Stimulated activated CD4-positive, alpha-beta T cell treated with anti-CD3 and anti-CD28 coated beads, Interleukin-4, amount 100 ng/mL, for 24 hours (primary cell): ENCODE measurements at regions not wholly inside any gene's neighbourhood (a gene's known extent, or its start where the extent isn't known, plus 50 kb on each side); places are given as distances from the start of the nearest gene placed in this dataset.

Source experiments
- DNase-seq: peaks from one replicate; pipeline ENCODE4 v3.0.0-alpha.2; 2020

- DNase-seq, result no peak
Observed at GRCh38 chr4:178309890-178310289, 867.7 kb upstream of the AGA start.

DNA sequence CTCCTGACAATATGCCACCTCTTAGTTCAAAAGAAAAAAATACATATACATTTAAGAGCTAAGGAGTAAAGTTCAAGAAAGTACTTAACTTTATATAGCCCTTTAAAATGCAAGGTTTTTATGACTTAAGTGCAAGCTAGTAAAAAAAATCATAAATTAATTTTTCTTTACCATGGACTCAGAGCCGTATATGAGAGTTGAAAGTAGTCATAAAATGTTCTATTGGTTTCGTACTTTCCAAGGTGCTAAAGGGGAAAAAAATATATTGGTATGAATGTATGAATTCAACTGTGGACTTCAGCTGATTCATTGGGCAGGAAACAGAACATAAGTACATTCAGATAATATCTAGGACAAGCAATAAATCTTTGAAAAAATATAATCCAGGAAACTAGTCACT, 869.8 kb upstream of the AGA start:
- no peak for DNase-seq

DNA sequence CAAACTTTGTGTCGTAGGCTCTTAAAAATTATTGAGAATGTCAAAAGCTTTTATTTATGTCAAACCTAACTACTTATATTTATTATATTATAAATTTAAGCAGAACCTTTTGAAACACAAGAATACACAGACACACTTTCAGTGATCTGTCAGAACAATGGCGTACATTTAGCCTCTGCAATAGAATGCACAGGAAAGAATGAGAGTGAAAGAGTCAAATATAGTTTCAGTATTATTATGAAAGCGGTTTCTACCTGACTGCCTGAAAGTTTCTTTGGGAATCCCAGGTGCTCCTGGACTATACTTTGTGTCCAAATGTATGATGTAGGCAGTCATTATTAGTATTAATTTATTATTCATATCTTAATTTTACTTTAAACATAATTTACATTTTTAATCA, 872.0 kb upstream of the AGA start:
- no peak for DNase-seq

DNA sequence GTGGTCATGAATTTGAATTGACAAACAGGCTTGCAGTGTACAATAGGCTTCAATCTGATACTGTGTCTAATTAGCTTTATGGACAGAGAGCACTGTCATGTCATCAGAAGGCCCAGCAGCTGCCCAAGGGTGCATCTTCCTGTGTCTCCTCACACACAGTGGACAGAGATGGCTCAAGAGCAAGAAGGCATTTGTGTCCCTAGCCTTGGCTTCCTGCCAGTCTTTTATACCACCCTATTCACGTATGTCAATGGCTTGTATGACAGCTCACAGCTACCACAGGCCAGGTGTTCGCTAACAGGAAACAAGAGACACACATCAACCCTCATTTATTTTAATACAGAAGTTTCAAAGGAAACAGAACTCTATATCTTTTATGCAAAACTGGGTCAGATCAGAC, 874.0 kb upstream of the AGA start:
- DNase-seq, result no peak

- no peak for DNase-seq
Observed at GRCh38 chr4:178320003-178320402, 877.8 kb upstream of the AGA start.

GRCh38 chr4:178322524-178323183, 880.4 kb upstream of the AGA start:
- DNase-seq, result no peak

DNA sequence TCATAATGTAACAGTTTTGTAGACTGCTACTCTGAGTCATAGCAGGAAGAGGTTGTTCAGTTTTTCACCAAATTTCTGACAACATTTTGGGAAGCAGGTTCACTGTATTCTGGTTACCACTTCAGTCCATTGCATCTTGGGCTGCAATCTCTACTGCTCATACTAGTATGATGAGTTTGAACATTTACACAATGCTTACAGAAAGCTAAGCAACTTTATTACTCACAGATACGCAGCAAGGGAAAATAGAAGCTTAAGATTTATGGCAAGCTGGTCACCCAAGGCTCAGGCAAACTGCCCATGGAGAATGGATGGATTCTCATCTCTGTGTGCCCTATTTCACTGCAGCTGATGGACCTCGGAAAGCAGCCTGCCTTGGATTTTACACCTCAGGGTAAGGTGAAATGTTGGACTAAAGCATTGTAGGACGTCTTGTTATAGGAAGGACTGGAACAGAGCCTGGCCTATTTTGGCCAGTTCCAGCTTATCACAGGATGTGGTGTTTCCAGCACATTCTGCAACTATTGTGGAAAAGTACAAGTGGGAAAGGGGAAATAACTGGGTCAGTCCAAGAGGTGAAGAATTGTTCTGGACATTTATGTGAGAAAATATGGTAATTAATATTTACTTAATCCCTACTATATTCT, 887.1 kb upstream of the AGA start:
- DNase-seq, result no peak

DNA sequence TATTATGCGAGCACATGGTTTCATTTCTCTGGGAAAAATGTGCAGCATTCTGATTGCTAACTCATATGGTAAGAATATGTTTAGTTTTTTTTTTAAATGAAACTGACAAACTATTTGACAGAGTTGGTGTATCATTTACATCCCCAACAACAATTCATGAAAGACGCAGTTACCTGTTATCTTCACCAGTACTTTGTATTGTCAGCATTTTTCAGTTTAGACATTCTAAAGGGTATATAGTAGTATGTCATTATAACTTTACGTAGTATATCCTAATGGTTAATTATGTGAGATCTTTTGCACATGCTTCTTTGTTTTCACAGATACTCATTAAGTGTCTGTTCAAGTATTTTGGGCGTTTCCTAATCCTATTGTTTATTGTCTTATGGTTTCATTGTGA, 891.1 kb upstream of the AGA start:
- DNase-seq, result no peak

DNA sequence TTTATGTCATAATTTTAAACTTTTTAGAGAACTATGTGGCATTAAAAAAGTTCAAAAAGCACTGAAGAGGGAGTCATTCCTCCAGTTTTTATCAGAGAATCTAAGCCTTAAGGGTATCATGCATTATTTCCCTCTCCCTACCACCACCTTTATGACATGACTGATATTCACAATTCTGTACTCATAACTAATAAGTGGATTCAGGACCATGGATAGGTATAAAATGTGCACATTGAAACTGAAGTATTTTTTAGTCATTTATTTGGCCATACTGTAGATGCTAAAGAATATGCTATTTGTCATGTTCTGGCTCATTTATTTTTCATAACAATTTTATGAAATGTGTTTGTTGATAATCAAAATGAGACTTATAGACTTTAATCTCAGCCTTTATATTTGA, 897.5 kb upstream of the AGA start:
- DNase-seq, result no peak

DNA sequence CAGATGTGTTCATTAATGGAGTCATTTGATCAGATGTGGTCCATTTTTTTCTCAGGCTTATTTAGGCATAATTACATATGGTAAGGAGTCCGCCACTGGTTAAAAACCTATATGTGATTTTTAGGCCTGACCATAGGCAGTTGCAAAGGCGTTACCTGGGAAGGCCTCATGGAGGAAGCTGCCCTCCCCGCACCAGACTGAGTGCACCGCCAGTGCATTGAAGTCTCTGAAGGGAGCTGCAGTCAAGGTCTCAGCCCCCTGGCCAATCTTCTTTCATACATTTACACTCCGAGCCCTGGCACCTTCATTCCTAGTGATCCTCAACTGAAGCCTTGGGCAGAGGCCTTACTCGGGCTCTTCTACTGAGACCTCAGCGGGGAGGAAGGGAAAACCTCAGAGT, 898.2 kb upstream of the AGA start:
- DNase-seq, result no peak

DNA sequence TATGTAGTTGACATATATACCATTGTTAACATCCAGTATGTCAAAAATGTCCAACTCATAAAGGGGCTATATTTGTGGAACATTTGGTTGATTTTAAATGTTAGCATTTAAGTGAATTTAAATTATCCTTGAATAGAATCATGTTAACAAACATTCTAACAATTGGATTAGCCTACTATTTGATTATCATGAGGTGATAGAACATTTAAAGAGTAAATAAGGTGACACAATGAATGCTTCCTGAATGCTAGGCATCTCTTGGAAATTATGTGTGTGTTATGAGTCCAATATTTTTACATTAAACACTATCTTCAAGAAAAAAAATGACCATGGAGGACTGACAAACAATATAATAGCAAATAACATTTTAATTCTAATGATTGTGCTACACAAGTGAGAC, 901.9 kb upstream of the AGA start:
- no peak for DNase-seq

DNA sequence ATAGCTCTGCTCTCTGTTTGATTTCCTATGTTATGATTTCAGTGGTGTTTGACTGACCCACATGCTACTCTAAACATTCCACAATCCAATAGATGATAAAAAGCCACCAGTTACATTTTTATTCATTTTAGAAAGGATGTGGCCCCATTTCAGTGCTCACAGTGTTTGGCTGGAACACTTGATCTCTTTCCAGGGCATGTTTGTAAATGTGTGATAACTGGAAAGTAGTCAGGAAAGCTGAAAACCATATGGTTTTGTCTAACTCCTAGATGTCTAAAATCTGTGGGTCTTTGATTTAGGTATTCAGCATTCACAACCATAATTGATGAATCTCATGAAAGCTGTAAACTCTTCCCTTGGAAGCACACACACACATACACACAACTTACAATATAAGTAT, 904.9 kb upstream of the AGA start:
- no peak for DNase-seq

- DNase-seq, result no peak
Observed at GRCh38 chr4:178349601-178350000, 907.4 kb upstream of the AGA start.

DNA sequence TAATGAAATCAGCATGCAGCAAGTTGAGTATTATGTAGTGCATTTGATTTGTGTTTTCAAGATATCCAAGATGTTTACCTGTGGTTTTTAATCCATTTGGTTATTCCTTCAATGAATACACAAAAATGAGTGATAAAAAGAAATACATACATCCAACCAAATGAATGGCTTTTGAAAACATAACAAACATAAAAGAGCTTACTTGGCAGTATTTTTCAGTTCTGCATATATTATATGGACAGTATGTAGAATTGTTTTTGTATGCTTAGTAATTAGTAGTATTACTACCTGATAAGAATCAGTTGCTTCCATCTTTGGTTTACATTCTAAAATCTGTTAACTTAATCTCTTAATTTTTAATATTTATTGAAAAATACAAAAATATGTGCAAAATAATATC, 908.9 kb upstream of the AGA start:
- DNase-seq, result no peak

DNA sequence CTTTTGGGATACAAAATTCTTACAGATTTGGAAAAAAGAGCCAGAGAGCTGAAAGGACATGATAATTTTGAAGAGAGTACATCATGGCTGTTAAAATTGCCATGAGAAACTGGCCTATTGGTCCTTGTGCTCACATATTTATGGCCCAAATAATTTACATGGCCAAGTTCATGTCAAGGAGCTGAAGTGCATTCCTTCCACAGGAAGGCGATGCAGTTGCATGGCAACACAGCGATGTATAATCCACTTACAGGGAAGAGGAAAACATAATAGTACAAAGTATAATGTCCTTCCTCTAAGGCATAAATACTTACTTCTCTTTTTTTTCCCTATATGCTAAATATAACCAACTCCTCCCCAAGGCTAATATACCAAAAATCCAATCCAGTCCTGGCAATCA, 914.5 kb upstream of the AGA start:
- no peak for DNase-seq

DNA sequence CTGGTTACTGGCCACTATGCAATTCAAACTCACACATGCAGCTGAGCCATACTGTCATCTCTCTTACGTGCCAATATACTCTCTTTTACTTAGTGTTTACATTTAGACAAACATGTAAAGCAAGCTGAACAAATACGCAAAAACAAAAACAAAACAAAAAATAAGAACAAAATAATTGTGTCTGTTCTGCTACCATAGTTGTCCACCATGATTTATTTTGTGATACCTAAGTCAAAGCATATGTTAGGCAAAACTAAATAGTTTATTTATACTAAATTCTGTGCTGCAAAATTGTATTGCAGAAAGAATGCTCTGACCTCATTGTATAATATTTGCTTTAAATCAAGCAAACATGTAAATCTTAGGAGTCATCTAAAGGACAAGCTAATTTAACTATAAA, 943.2 kb upstream of the AGA start:
- no peak for DNase-seq

GRCh38 chr4:178387756-178388155, 945.5 kb upstream of the AGA start:
- DNase-seq, result no peak

GRCh38 chr4:178395798-178396197, 953.6 kb upstream of the AGA start:
- no peak for DNase-seq

- DNase-seq, result no peak
Observed at GRCh38 chr4:178412455-178412854, 970.2 kb upstream of the AGA start.

DNA sequence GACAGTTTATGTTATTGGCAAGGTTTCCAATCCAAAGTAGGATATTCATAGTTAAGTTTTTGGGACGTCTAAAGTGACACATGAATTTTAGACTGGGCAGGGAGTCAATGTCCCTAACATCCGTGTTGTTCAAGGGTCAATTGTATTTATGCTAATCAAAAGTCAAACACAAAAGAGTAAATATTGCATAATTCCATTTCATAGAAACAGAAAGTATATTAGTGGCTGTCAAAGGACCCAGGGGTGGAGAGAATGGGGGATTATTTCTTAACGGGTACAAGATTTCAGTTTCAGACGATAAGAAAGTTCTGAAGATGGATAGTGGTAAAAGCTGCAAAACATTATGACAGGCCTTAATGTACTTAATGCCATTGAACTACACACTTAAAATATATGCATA, 971.8 kb upstream of the AGA start:
- DNase-seq, result no peak

GRCh38 chr4:178414881-178415446, 972.7 kb upstream of the AGA start:
- no peak for DNase-seq

DNA sequence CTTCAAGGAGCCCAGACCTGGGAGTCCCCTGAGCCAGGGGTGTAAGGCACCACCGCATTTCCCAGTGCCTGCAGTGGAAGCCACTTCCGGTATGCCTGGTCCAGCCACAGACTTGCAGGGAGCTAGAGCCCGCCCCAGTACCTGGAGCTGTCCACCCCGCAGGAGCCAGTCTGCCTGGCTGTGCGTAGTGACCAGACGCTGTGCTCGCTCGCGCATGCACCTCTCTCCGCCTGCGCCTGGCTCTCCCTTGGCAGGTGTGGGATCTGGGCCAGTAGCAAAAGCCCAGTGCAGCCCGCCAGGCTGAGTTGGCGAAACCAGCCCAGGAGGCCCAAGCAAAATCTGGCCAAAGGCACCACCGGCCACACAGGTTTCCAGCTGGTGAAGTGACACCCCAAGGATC, 973.7 kb upstream of the AGA start:
- no peak for DNase-seq

- no peak for DNase-seq
Observed at GRCh38 chr4:178423366-178423765, 981.1 kb upstream of the AGA start.

DNA sequence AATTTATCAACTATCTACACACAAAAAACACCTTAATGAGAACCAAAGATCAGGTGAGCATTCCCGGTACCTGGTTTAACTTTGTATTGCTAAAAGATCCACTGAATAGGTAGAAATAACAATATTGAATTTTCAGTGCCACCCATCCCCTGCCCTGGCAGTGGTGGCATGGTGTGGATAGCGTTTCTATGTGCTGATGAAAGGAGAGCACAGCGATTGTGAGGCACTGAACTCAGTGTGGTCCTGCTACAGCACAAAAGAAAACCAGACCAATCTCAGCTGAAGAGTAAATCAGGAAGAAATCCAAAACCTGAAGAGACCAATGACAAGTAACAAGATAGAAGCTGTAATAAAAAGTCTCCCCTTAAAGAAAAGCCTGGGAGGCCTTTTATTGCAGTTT, 984.6 kb upstream of the AGA start:
- DNase-seq, result no peak

- DNase-seq, result no peak
Observed at GRCh38 chr4:178427663-178428062, 985.4 kb upstream of the AGA start.
